HG02623 (cell line): ENCODE measurements at regions not wholly inside any gene's neighbourhood (a gene's known extent, or its start where the extent isn't known, plus 50 kb on each side); places are given as distances from the start of the nearest gene placed in this dataset.

Experiments used
- ATAC-seq: cut with Tn5 transposase; IDR thresholded peaks from one replicate; pipeline ENCODE4 v1.9.1; 2021; ENCODE audit warnings: moderate library complexity; ENCODE audit not compliant: unreplicated experiment

DNA sequence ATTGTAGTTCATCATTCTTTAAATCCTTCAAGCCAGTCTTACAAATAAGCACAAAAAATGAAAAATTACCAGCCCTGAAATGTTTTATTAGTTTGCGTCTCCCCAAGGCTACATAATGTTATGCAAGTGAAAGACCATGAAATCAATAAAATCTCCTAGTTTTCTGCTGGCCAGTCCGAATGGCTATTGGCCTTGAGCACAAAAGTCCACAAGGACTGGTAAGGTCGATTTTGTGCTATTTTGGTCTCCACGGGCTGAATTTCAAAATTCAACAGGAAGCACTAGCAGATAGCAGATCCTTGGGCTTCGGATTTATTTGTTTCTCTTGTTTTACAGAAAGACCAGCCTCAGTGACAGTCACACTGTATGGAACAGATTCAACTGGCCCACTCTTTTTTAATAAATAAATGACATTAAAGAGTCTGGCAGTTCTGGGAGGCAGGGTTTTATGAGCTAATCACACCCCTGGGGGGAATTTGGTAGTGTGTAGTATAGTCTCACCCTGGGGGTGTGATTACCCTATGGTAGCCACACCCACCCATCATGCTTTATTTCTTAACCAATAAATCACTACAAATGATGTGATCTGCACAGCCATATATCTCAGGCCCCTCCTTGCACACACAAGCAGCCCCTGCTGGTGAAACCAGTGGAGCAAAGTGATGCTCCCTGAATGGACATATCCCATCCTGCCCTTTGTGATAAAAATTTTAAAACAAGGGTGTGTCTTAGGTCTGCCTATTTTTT, 51.1 kb upstream of the TMEM33 start:
- no peak for ATAC-seq

GRCh38 chr4:41882625-41883347, 52.4 kb upstream of the TMEM33 start:
- peak; percentile 61 for ATAC-seq

GRCh38 chr4:41881981-41882624, 53.1 kb upstream of the TMEM33 start:
- ATAC-seq, result no peak

DNA sequence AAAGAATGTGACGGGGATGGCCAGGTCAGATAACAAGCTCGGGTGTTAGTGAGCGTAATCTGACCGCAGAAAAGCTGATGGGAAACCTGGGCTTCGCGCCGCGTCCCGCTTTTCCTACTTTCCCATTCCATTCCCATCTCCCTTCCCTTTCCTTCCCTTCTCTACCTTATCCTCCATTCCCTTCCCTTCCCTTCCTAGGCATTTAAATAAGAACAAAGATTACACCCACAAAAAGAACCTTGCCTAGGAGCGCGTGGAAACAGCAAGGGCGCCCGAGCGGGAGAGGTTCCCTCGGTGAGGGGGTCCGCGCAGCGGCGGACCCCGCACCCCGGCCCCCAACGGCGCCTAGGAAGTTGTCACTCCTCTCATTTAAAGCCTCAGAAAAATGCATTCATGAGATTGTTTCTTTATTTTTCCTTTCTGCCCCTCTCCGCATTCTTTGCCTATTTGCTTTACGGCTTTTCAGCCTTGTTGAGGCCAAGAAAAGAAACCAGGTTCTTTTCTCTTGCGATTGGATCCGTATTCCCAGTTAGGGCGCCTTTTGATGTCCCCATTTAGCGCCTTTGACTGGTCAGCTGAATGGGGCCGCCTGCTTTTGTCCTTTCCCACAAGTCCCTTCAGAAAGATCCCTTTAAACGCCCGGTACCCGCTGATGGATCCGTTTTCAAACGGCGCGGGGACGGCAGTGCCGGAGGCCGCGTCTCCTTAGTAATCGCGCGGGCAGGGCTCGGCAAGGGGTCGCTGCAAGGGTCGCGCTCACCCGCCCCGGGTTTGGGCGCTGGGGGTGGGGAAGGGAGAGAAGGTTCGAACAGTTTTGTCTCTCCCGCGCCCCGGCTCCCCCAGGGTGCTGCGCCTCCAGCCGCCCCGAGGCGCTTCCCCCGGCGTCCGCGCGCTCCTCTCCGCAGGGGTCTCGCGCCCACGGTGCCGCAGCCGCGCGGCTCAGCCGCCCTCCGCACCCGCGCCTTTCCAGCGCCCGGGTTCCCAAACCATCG, 54.1 kb upstream of the TMEM33 start:
- no peak for ATAC-seq

DNA sequence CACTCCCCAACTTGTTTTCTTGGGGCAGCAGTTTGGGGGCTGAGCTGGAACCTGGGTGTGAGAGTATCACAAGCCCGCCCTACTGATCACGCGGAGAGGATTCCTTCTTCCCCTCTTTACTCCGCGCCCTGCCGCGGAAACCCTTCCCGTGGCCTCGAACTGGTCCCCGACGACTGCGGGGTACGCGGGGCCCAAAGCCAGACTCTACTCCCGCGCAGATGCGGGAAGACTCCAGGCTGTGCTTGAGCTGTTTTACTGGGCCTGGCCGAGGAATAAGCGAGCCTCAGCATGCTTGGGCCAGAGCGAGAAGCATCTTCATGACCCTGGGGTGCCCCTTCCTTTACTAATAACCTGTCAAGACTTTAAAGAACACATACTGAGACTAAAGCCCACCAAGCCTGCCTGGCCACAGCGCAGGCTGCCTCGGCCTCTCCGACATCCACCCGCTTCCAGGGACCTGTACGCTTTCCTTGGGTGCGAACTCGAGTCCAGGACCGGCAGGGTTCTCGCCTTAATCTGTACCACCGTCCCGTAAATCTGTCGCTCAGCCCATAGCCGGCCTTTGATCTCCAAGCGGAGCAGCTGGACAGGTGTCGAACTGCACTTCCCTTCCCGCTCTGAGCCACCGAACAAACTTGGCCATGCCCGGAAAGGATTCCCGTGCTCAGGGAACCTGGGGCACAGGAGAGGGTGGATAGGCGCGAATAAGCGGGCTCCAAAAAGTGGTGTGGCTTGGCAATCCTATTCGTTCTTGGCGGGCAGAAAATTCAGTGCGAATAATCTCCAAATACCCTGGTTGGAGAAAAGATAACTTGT, 55.0 kb upstream of the TMEM33 start:
- ATAC-seq, result no peak

- no peak for ATAC-seq
Observed at GRCh38 chr4:41879552-41879951, 55.7 kb upstream of the TMEM33 start.

DNA sequence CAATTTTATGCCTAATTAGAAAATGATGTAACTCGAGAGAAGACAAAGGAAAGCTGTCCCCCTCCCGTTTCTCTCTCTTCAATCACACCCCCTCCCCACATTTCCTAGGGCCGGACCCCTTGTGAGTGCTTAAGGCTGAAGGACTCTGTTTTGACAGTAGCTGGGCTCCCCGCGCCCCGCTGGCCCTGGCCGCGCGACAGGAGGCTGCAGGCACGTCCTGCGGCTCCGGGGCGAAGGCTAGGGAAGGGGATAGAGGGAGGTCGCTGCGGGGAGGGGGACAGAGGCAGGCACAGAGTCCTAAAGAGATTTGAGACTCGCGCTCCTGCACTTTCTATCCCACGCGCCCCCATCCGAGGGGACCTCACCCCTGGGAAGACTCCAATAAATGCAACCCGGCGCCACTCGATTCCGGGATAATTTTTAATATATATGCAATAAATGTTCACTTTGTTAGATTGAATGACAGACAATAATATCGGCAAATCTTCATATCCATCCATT, 56.2 kb upstream of the TMEM33 start:
- no peak for ATAC-seq

- ATAC-seq, result no peak
Observed at GRCh38 chr4:41878170-41878969, 56.9 kb upstream of the TMEM33 start.

DNA sequence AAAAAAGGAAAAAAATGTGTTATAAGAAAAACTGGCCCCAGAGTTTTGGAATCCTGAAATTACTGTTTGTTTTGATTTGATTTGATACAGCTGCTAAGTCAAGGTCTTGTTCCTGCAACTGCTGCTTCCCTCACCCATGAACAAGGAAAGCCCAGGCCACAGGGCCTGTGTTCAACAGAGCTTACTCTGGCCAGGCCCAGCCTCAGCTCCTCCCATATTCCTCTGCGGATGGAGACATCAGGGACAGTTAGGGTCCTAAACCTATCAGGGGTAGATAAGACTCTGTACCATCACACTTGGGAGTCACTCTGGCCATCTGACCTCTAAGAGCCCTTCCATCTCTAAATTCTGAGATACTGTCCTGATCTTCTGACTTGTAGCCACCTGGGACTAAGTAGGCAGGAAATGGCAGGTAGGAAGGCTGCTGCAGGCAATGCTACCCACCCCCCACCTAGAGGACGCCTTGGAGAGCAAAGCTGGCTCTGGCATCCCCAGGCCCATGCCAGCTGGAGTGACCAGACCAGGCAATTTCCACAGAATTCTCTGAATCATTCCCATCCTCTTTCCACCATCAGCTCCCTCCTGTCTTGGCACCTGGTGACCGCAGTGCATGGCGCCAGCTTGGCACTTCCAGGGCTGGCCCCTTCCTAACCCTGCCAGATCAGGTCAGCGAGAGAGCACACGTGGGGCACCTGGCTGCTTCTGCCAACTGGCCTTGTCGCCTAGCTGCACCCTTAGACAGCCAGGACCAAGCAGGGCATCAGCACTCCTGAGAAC, 58.0 kb upstream of the TMEM33 start:
- ATAC-seq, result no peak

GRCh38 chr4:41874873-41875272, 60.4 kb upstream of the TMEM33 start:
- no peak for ATAC-seq

- ATAC-seq, result no peak
Observed at GRCh38 chr4:41874398-41874797, 60.8 kb upstream of the TMEM33 start.

GRCh38 chr4:41873380-41874295, 61.6 kb upstream of the TMEM33 start:
- ATAC-seq, result no peak

GRCh38 chr4:41870035-41870434, 65.2 kb upstream of the TMEM33 start:
- ATAC-seq, result no peak

GRCh38 chr4:41866799-41867677, 68.2 kb upstream of the TMEM33 start:
- no peak for ATAC-seq

DNA sequence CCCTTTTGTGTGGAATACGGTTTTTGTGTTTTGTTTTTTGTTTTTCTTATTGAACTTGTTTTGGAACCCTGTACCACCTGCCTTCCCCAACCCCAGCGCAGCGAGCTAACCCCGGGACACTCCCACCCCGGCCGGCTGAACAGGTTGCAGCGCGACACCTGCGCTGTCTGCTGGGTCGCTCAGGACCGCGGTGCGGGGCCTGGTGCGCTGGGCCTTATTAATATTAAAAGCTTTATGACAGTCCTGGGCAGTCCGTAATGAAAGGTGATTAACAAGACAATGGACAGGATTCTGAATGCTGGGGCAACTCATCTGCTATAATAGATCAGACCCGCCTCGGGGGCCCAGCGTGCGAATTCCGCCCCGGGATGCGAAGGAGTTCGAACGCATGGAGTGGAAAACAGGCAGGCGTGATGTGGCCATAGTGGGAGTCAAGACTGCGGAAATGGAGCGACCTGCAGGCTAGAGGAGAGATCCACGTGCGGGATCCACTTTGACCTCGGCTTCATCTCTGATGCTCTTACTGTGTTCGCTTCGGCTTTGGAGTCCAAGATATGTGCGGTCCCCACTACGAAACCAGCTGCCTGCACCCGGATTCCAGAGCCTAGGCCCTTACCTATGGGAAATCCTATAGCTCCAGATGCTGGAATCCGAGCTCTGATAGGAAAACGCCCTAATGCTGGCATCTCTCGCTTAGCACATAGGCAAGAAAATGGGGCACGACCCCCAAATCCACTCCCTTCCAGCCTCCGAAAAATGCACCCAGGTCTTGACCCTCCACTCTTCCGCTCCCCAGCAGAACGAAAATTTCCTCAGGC, 69.0 kb upstream of the TMEM33 start:
- ATAC-seq, result no peak
